SK-N-SH (cell line): ENCODE measurements at regions not wholly inside any gene's neighbourhood (a gene's known extent, or its start where the extent isn't known, plus 50 kb on each side); places are given as distances from the start of the nearest gene placed in this dataset.

Source experiments
- CTCF ChIA-PET: fragments of 300-600, 350-600 bp; formaldehyde crosslinking; extraction: SDS; loops from one replicate; lab custom pipeline; 2021; lab: Yijun Ruan, JAX
- POLR2A ChIA-PET: fragments of 350-600 bp; sonication (Branson Sonifier 250); formaldehyde crosslinking; extraction: SDS; loops from one replicate; lab custom pipeline; 2020; ENCODE audit warnings: antibody characterized with exemption, inconsistent platforms; lab: Yijun Ruan, JAX
- DNase-seq: peaks from one replicate; pipeline ENCODE4 v3.0.0; 2012
- H2AFZ ChIP-seq: fragments of 200-600 bp; sonication (generic); 2 replicates; pipeline ENCODE4 v1.8.1; 2016; ENCODE audit warnings: antibody characterized with exemption, mild to moderate bottlenecking, low read depth
- H3F3A ChIP-seq: fragments of 200-600 bp; sonication (generic); replicated peaks from 2 replicates; pipeline ENCODE3; 2016; ENCODE audit warnings: antibody characterized with exemption, mild to moderate bottlenecking; ENCODE audit not compliant: insufficient read depth
- H3K27ac ChIP-seq, 2 experiments: fragments of 200-500 bp in 1 of 2; fragments of 200-600 bp in 1 of 2; sonication (Bioruptor generic) in 1 of 2; sonication (generic), shearing (Covaris generic) in 1 of 2; 2 replicates each; pipeline versions ENCODE4 v1.5.1 to v1.6.1; 2014 to 2016; ENCODE audit warnings: low read depth in 2 of 2, inconsistent platforms in 1 of 2, low read length in 1 of 2, mild to moderate bottlenecking in 1 of 2, mixed read lengths in 1 of 2
- H3K27me3 ChIP-seq: fragments of 200-600 bp; sonication (generic), shearing (Covaris generic); 2 replicates; pipeline ENCODE4 v1.6.1; 2016; ENCODE audit warnings: mixed run types; ENCODE audit not compliant: insufficient read depth
- H3K36me3 ChIP-seq, 2 experiments: fragments of 200-500 bp in 1 of 2; fragments of 200-600 bp in 1 of 2; sonication (Bioruptor generic) in 1 of 2; sonication (generic) in 1 of 2; replicated peaks in 1 of 2; 2 replicates each; pipeline versions ENCODE3 to v1.5.1; 2014 to 2016; ENCODE audit warnings: low read length in 1 of 2, mild to moderate bottlenecking in 1 of 2; ENCODE audit not compliant: insufficient read depth in 2 of 2, control insufficient read depth in 1 of 2
- H3K4me1 ChIP-seq, 2 experiments: fragments of 200-500 bp in 1 of 2; fragments of 200-600 bp in 1 of 2; sonication (Bioruptor generic) in 1 of 2; sonication (generic), shearing (Covaris generic) in 1 of 2; 2 replicates each; pipeline versions ENCODE4 v1.5.1 to v1.6.1; 2014 to 2016; ENCODE audit warnings: low read depth in 1 of 2, low read length in 1 of 2, mixed run types in 1 of 2; ENCODE audit not compliant: insufficient read depth in 2 of 2, control insufficient read depth in 1 of 2
- H3K4me2 ChIP-seq: fragments of 200-600 bp; sonication (generic), shearing (Covaris generic); 2 replicates; pipeline ENCODE4 v1.6.1; 2017; ENCODE audit warnings: mixed run types
- H3K4me3 ChIP-seq, 2 experiments: fragments of 200-500 bp in 1 of 2; fragments of 200-600 bp in 1 of 2; sonication (Bioruptor generic) in 1 of 2; sonication (generic), shearing (Covaris generic) in 1 of 2; 2 replicates each; pipeline versions ENCODE4 v1.5.1 to v1.8.1; 2014 to 2016; ENCODE audit warnings: low read depth in 2 of 2, inconsistent platforms in 1 of 2, low read length in 1 of 2, mild to moderate bottlenecking in 1 of 2, mixed read lengths in 1 of 2, moderate library complexity in 1 of 2
- H3K79me2 ChIP-seq: fragments of 200-600 bp; sonication (generic); 2 replicates; pipeline ENCODE4 v1.8.1; 2017; ENCODE audit warnings: mild to moderate bottlenecking; ENCODE audit not compliant: insufficient read depth
- H3K9ac ChIP-seq: fragments of 200-600 bp; sonication (generic); 2 replicates; pipeline ENCODE4 v1.6.1; 2017; ENCODE audit warnings: mixed run types
- H3K9me2 ChIP-seq: fragments of 200-600 bp; sonication (generic); 2 replicates; pipeline ENCODE4 v1.6.1; 2017; ENCODE audit warnings: mixed run types
- H3K9me3 ChIP-seq: fragments of 200-600 bp; sonication (generic); 2 replicates; pipeline ENCODE4 v1.6.1; 2017; ENCODE audit warnings: mixed run types, mild to moderate bottlenecking, moderate library complexity
- H4K20me1 ChIP-seq: fragments of 200-600 bp; sonication (generic); 2 replicates; pipeline ENCODE4 v1.6.1; 2017; ENCODE audit warnings: mild to moderate bottlenecking, mixed run types; ENCODE audit not compliant: insufficient read depth
- EP300 ChIP-seq, 2 experiments: IDR thresholded peaks; 2 replicates each; pipeline versions ENCODE4 v1.4.0 to v1.6.1; 2012; ENCODE audit warnings: borderline replicate concordance in 1 of 2, low read depth in 1 of 2, low read length in 1 of 2
- EZH2phosphoT487 ChIP-seq: fragments of 200-600 bp; sonication (generic); IDR thresholded peaks from 2 replicates; pipeline ENCODE4 v1.6.1; 2017; ENCODE audit warnings: low read depth, mixed run types, mild to moderate bottlenecking, antibody characterized with exemption, moderate library complexity, borderline replicate concordance
- FOSL2 ChIP-seq: IDR thresholded peaks from 2 replicates; pipeline ENCODE4 v1.4.0; 2012; ENCODE audit warnings: low read depth, mild to moderate bottlenecking, moderate library complexity, borderline replicate concordance
- FOXJ3 ChIP-seq: sonication (generic); formaldehyde crosslinking; IDR thresholded peaks from 2 replicates; pipeline ENCODE4 v1.5.1; 2020; ENCODE audit warnings: mild to moderate bottlenecking, missing genetic modification reagents
- GABPA ChIP-seq: IDR thresholded peaks from 2 replicates; pipeline ENCODE4 v1.4.0; 2012; ENCODE audit warnings: low read depth, mild to moderate bottlenecking
- MEF2A ChIP-seq: IDR thresholded peaks from 2 replicates; pipeline ENCODE4 v1.4.0; 2012; ENCODE audit warnings: low read depth, borderline replicate concordance
- MXI1 ChIP-seq: IDR thresholded peaks from 2 replicates; pipeline ENCODE4 v1.6.1; 2012; ENCODE audit warnings: mild to moderate bottlenecking, low read depth, low read length, improper control_type of control experiment
- NFIC ChIP-seq: IDR thresholded peaks from 2 replicates; pipeline ENCODE4 v1.4.0; 2012; ENCODE audit warnings: borderline replicate concordance
- NRF1 ChIP-seq: IDR thresholded peaks from 2 replicates; pipeline ENCODE4 v1.6.1; 2012; ENCODE audit warnings: low read depth, mild to moderate bottlenecking, low read length
- RAD21 ChIP-seq: IDR thresholded peaks from 2 replicates; pipeline ENCODE4 v1.6.1; 2012; ENCODE audit warnings: mild to moderate bottlenecking, low read length
- RCOR1 ChIP-seq: fragments of 150-350 bp; IDR thresholded peaks from 2 replicates; pipeline ENCODE4 v1.6.1; 2017; ENCODE audit warnings: antibody characterized with exemption, low read length
- RXRA ChIP-seq: IDR thresholded peaks from 2 replicates; pipeline ENCODE4 v1.4.0; 2012; ENCODE audit warnings: low read depth, mild to moderate bottlenecking, borderline replicate concordance
- SMC3 ChIP-seq: IDR thresholded peaks from 2 replicates; pipeline ENCODE4 v1.6.1; 2012; ENCODE audit warnings: low read depth, low read length, improper control_type of control experiment
- TCF12 ChIP-seq: IDR thresholded peaks from 2 replicates; pipeline ENCODE4 v1.4.0; 2012
- TEAD4 ChIP-seq: IDR thresholded peaks from 2 replicates; pipeline ENCODE4 v1.4.0; 2012; ENCODE audit warnings: mild to moderate bottlenecking, borderline replicate concordance; ENCODE audit not compliant: insufficient read depth
- YY1 ChIP-seq: IDR thresholded peaks from 2 replicates; pipeline ENCODE4 v1.4.0; 2012; ENCODE audit warnings: low read depth, mild to moderate bottlenecking
- whole genome bisulfite sequencing: methylation state at CpG from one replicate; pipeline ENCODE4 v1.1.6; 2017; ENCODE audit warnings: low lambda C conversion rate; 5-methylcytosine and 5-hydroxymethylcytosine counted together
- TF ChIP-seq, protein P1 (sequence below): IDR thresholded peaks from 2 replicates; pipeline ENCODE4 v1.4.0; 2012; ENCODE audit warnings: low read depth, borderline replicate concordance
- TF ChIP-seq, protein P2 (sequence below): IDR thresholded peaks from 2 replicates; pipeline ENCODE4 v1.6.1; 2012; ENCODE audit warnings: mild to moderate bottlenecking, low read depth, low read length, moderate library complexity
- TF ChIP-seq, protein P3 (sequence below): IDR thresholded peaks from 2 replicates; pipeline ENCODE4 v1.4.0; 2012; ENCODE audit warnings: low read depth, borderline replicate concordance
- TF ChIP-seq, protein P4 (sequence below): fragments of 150-350 bp; IDR thresholded peaks from 2 replicates; pipeline ENCODE4 v1.6.1; 2017; ENCODE audit warnings: antibody characterized with exemption, low read length, low read depth, borderline replicate concordance

DNA sequence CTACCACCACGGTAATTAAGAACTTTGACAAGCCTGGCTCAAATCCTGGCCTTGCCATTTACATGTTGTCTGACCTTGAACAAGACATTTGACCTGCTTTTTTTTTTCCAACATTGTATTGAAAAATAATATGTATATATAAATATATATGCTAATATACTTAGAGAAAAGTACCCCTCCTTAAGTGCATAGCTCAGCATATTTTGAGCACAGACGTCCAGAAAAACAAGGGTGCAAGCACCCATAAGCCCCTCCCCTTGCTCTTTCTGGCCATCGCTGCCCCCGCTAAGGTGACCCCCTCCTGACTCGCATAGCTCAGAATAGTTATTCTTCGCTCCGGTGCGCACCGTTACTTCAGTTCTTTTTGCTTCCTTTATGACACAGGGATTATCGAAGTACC, 742.0 kb upstream of the FRG1 start:
- no peak overlapping the region for H3K4me3 ChIP-seq
- no peaks in the 10 kb centered on the region for H4K20me1 ChIP-seq
- H3K9me3 ChIP-seq: no peaks in the 10 kb centered on the region
- no peaks in the 10 kb centered on the region for H3K36me3 ChIP-seq
- no peaks in the 10 kb centered on the region for H3F3A ChIP-seq
- WGBS: 60% methylated on average over 10 of the region's 10 CpGs
- CTCF ChIA-PET: no interaction called here
- TF ChIP-seq, protein P1, sequence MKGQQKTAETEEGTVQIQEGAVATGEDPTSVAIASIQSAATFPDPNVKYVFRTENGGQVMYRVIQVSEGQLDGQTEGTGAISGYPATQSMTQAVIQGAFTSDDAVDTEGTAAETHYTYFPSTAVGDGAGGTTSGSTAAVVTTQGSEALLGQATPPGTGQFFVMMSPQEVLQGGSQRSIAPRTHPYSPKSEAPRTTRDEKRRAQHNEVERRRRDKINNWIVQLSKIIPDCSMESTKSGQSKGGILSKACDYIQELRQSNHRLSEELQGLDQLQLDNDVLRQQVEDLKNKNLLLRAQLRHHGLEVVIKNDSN: no peak
- TF ChIP-seq, protein P2, sequence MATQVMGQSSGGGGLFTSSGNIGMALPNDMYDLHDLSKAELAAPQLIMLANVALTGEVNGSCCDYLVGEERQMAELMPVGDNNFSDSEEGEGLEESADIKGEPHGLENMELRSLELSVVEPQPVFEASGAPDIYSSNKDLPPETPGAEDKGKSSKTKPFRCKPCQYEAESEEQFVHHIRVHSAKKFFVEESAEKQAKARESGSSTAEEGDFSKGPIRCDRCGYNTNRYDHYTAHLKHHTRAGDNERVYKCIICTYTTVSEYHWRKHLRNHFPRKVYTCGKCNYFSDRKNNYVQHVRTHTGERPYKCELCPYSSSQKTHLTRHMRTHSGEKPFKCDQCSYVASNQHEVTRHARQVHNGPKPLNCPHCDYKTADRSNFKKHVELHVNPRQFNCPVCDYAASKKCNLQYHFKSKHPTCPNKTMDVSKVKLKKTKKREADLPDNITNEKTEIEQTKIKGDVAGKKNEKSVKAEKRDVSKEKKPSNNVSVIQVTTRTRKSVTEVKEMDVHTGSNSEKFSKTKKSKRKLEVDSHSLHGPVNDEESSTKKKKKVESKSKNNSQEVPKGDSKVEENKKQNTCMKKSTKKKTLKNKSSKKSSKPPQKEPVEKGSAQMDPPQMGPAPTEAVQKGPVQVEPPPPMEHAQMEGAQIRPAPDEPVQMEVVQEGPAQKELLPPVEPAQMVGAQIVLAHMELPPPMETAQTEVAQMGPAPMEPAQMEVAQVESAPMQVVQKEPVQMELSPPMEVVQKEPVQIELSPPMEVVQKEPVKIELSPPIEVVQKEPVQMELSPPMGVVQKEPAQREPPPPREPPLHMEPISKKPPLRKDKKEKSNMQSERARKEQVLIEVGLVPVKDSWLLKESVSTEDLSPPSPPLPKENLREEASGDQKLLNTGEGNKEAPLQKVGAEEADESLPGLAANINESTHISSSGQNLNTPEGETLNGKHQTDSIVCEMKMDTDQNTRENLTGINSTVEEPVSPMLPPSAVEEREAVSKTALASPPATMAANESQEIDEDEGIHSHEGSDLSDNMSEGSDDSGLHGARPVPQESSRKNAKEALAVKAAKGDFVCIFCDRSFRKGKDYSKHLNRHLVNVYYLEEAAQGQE: no peak
- no peak for TF ChIP-seq TEAD4
- no peak for TF ChIP-seq TCF12
- no peak for TF ChIP-seq RXRA
- no peak for TF ChIP-seq RAD21
- no peak for TF ChIP-seq SMC3
- TF ChIP-seq MEF2A: no peak
- no peak for TF ChIP-seq YY1
- no peak for TF ChIP-seq MXI1
- TF ChIP-seq RCOR1: no peak
- no peak for TF ChIP-seq EZH2phosphoT487
- no peak for TF ChIP-seq NFIC
- TF ChIP-seq NRF1: no peak
- no peak for TF ChIP-seq EP300 (IDR thresholded peaks at IDR 0.05; ENCODE audit: borderline replicate concordance in 1 of 2, low read depth in 1 of 2, low read length in 1 of 2)
- TF ChIP-seq, protein P3, sequence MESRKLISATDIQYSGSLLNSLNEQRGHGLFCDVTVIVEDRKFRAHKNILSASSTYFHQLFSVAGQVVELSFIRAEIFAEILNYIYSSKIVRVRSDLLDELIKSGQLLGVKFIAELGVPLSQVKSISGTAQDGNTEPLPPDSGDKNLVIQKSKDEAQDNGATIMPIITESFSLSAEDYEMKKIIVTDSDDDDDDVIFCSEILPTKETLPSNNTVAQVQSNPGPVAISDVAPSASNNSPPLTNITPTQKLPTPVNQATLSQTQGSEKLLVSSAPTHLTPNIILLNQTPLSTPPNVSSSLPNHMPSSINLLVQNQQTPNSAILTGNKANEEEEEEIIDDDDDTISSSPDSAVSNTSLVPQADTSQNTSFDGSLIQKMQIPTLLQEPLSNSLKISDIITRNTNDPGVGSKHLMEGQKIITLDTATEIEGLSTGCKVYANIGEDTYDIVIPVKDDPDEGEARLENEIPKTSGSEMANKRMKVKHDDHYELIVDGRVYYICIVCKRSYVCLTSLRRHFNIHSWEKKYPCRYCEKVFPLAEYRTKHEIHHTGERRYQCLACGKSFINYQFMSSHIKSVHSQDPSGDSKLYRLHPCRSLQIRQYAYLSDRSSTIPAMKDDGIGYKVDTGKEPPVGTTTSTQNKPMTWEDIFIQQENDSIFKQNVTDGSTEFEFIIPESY: no peak
- no peak for TF ChIP-seq FOXJ3
- TF ChIP-seq GABPA: no peak
- TF ChIP-seq, protein P4, sequence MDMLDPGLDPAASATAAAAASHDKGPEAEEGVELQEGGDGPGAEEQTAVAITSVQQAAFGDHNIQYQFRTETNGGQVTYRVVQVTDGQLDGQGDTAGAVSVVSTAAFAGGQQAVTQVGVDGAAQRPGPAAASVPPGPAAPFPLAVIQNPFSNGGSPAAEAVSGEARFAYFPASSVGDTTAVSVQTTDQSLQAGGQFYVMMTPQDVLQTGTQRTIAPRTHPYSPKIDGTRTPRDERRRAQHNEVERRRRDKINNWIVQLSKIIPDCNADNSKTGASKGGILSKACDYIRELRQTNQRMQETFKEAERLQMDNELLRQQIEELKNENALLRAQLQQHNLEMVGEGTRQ: no peak
- TF ChIP-seq FOSL2: no peak
- TF ChIP-seq, all 33 proteins: peak for 0
- no peak for DNase-seq
- Histone ChIP-seq H3K4me2 (no peak overlapping the region), H3K9ac (no peak overlapping the region), H3K4me1 (no peaks in the 10 kb centered on the region; a peak in 2 of 4 replicates), H3K27me3 (no peaks in the 10 kb centered on the region), H2AFZ (no peak overlapping the region), H3K27ac (no peak overlapping the region), H3K9me2 (no peaks in the 10 kb centered on the region), H3K79me2 (no peaks in the 10 kb centered on the region)
- POLR2A ChIA-PET: no interaction called here
